ENCODE measurements at regions not wholly inside any gene's neighbourhood (a gene's known extent, or its start where the extent isn't known, plus 50 kb on each side); places are given as distances from the start of the nearest gene placed in this dataset.
"Not testable (repeated sequence)": the region's sequence is repeated elsewhere in the genome, so short reads cannot be mapped to it uniquely, and the experiment has no call there.

- no peak for DNase-seq
These were observed 50.8 kb upstream of the SEL1L start for GRCh38 chr14:81584495-81584894.

- peak in 1 of 2 donors; percentile 4 for DNase-seq
These were observed 55.9 kb upstream of the SEL1L start for GRCh38 chr14:81589381-81590065.

DNA sequence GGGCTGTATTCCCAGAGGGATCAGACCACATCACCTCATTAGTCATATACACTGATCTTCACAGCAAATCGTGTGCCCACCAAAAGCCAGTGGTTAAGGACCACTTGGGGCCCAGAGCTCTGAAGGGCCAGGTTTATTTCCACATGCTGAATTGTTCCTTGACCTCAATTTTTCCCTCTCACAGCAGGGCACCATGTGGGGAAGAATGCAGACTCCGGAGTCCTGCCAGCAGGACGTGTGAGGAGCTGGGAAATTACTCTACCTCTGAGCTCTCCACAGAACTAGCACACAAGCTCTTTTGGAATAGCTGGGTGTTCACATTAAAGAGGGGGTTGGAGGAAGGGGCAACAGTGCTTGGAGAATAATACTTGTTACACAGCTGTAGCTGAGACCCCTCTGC, 57.6 kb upstream of the SEL1L start:
- DNase-seq: no peak

DNA sequence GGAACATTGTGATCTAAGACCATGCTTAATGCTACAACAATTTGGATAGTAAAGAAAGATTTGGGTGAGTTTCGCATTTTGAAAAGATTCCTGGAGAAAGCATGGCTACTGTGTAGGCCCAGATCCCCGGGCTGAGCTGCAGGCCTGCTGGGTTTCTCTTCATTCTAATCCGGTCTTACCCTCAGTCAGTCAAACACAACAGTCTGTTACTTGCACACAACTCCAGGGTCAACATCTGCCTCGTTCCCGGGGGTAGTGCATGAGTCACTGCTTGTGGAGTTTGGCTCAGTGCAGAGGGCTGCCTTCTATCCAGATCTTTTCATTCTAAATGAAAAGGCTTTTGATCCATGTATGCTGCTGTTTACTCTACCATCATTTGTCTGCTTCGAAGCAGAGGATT, 60.4 kb upstream of the SEL1L start:
- no peak for DNase-seq

DNA sequence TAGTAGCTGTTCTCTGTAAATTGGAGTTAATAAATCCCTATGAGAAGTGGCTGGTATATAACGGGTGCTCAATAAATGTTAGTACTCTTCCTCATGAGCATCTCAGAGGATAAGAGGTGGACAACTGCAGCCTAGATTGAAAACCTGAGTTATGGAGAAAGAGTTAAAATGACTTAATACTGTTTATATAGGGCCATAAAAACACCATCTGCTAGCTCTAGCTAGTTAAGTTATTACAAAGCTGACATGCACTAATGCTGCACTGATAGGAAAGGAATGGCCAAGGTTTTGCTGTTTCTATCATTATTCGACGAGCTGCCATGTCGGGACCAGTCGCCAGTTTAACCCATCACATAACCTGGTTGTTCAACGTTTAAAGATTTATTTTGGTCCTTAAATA, 72.0 kb upstream of the SEL1L start:
- no peak for DNase-seq

GRCh38 chr14:81613341-81614045, 79.8 kb upstream of the SEL1L start:
- no peak for DNase-seq

- not testable (repeated sequence) for DNase-seq
These were observed 80.6 kb upstream of the SEL1L start for GRCh38 chr14:81614302-81614701.

GRCh38 chr14:81618695-81619094, 85.0 kb upstream of the SEL1L start:
- DNase-seq: no peak

GRCh38 chr14:81619816-81620215, 86.2 kb upstream of the SEL1L start:
- no peak for DNase-seq

DNA sequence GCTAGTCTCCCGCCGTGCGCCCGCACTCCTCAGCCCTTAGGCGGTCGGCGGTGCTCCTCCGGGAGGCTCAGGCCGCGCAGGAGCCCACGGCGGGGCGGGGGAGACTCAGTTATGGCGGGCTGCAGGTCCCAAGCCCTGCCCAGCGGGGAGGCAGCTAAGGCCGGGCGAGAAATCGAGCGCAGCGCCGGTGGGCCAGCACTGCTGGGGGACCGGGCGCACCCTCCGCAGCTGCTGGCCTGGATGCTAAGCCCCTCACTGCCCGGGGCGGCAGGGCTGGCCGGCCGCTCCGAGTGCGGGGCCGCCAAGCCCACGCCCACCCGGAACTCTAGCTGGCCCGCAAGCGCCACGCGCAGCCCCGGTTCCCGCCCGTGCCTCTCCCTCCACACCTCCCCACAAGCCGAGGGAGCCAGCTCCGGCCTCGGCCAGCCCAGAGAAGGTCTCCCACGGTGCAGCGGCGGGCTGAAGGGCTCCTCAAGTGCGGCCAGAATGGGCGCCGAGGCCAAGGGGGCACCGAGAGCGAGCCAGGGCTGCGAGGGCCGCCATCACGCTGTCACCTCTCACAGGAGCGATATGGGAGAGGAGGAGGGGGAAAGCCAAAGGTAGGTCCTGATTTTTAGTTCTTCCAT, 90.2 kb upstream of the SEL1L start:
- not testable (repeated sequence) for DNase-seq

- no peak for DNase-seq
These were observed 91.7 kb upstream of the SEL1L start for GRCh38 chr14:81625343-81625742.

DNA sequence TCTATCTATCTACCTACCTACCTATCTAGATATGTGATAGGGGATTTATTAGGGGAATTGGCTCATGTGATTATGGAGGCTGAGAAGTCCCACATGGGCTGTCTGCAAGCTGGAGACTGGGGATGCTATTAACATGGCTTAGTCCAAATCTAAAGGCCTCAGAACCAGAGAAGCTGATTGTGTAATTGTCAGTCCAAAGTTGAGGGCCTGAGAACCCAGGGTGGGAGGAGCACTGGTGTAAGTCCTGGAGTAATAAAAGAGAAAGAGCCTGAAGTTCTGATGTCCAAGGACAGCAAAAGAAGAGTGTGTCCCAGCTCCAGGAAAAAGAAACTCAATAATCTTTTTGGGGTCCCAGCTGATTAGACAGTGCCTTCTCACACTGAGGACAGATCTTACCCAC, 98.5 kb upstream of the SEL1L start:
- no peak for DNase-seq

GRCh38 chr14:81633496-81633895, 99.8 kb upstream of the SEL1L start:
- DNase-seq: no peak

- no peak for DNase-seq
These were observed 104.0 kb upstream of the SEL1L start for GRCh38 chr14:81637639-81638038.

GRCh38 chr14:81638656-81639280, 105.1 kb upstream of the SEL1L start:
- no peak for DNase-seq

DNA sequence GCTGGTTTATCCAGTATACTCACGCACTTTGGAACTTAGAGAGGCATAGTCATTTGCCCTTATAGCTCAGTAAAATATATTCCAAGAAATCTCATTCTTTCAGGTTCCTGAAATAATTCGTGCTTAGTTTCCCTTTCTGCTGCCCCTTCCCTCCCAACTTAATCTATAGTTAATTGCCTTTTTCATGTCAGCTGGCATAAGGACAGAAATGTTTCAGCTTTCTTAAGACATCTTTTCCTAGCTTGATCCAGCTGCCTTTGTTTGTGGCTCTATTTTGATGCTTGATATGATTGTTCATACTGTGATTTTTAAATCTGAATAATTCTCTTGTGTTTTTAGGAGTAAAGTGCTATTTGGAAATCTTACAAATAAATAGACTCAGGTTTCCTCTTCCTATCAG, 120.0 kb upstream of the SEL1L start:
- DNase-seq: no peak

GRCh38 chr14:81655423-81656314, 122.0 kb upstream of the SEL1L start:
- no peak for DNase-seq

- no peak for DNase-seq
These were observed 123.2 kb upstream of the SEL1L start for GRCh38 chr14:81656811-81657210.

DNA sequence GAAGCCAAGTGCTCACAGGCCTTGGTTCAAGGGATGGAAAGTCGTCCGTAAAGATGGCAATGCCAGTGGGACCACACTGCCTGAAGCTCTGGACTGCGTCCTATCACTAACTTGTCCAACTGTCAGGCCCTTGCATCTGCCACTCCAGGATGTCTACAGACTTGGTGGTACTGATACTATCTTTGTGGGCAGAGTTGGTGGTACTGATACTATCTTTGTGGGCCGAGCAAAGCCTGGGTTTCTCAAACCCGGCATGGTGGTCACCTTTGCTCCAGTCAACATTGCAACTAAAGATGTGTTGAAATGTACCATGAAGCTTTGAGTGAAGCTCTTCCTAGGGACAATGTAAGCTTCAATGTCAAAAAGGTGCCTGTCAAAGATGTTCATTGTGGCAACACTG, 128.4 kb upstream of the SEL1L start:
- DNase-seq: no peak

- DNase-seq: no peak
These were observed 129.0 kb upstream of the SEL1L start for GRCh38 chr14:81662570-81663197.

- no peak for DNase-seq
These were observed 135.1 kb upstream of the SEL1L start for GRCh38 chr14:81668626-81669274.

GRCh38 chr14:81669308-81669707, 135.7 kb upstream of the SEL1L start:
- DNase-seq: no peak

All from stimulated activated CD4-positive, alpha-beta T cell treated with anti-CD3 and anti-CD28 coated beads, Interleukin-2, amount 100 ng/mL, for 24 hours (primary cell).